ENCODE measurements at regions not wholly inside any gene's neighbourhood (a gene's known extent, or its start where the extent isn't known, plus 50 kb on each side); places are given as distances from the start of the nearest gene placed in this dataset.

- TF ChIP-seq CTCF (IDR thresholded peaks at IDR 0.05; ENCODE audit: low read depth, low read length) = no peak
- no peak for TF ChIP-seq EZH2phosphoT487 (IDR thresholded peaks at IDR 0.05; ENCODE audit: low read depth)
Observed at GRCh38 chr13:103510007-103510535, 443.9 kb upstream of the SLC10A2 start.

All from OCI-LY3 (cell line).